Testis (tissue), 2 donors: ENCODE measurements at regions not wholly inside any gene's neighbourhood (a gene's known extent, or its start where the extent isn't known, plus 50 kb on each side); places are given as distances from the start of the nearest gene placed in this dataset.

Experiments used
- DNase-seq: peaks from one replicate; pipeline ENCODE4 v3.0.0-alpha.2; 2019
- H3K27ac ChIP-seq, 2 donors: fragments of 200-600 bp; sonication (generic); one replicate each; pipeline ENCODE4 v1.5.1; 2019
- H3K27me3 ChIP-seq: fragments of 200-600 bp; sonication (generic); one replicate; pipeline ENCODE4 v1.5.1; 2019
- H3K36me3 ChIP-seq: fragments of 200-600 bp; sonication (generic); one replicate; pipeline ENCODE4 v1.5.1; 2017; ENCODE audit warnings: low read depth; ENCODE audit errors: missing control alignments
- H3K4me1 ChIP-seq: fragments of 200-600 bp; sonication (generic); one replicate; pipeline ENCODE4 v1.5.1; 2019
- H3K4me3 ChIP-seq, 2 donors: fragments of 200-600 bp; sonication (generic); one replicate each; pipeline ENCODE4 v1.5.1; 2017 to 2019
- H3K9me3 ChIP-seq: fragments of 200-600 bp; sonication (generic); one replicate; pipeline ENCODE4 v1.5.1; 2017
- POLR2A ChIP-seq: fragments of 450-650 bp; IDR thresholded peaks from one replicate; pipeline ENCODE4 v1.6.1; 2017; ENCODE audit warnings: antibody characterized with exemption, mild to moderate bottlenecking, moderate library complexity
- WGBS, 2 donors: methylation state at CpG; one replicate each; pipeline ENCODE4 v1.1.5; 2018; 5-methylcytosine and 5-hydroxymethylcytosine counted together
- intact Hi-C: fragments of 100-400 bp; cut with DNase I; formaldehyde crosslinking; loops from one replicate; pipeline ENCODE4 v1.15.1; 2023; ENCODE audit warnings: low total_unique reads
- TF ChIP-seq, protein P1 (sequence below), 3 experiments: fragments of 450-650 bp in 2 of 3; fragments of 200-600 bp in 1 of 3; sonication (generic) in 1 of 3; IDR thresholded peaks; one replicate each; pipeline ENCODE4 v1.5.1; 2016 to 2019; ENCODE audit warnings: antibody characterized with exemption in 3 of 3, mild to moderate bottlenecking in 2 of 3, moderate library complexity in 1 of 3

DNA sequence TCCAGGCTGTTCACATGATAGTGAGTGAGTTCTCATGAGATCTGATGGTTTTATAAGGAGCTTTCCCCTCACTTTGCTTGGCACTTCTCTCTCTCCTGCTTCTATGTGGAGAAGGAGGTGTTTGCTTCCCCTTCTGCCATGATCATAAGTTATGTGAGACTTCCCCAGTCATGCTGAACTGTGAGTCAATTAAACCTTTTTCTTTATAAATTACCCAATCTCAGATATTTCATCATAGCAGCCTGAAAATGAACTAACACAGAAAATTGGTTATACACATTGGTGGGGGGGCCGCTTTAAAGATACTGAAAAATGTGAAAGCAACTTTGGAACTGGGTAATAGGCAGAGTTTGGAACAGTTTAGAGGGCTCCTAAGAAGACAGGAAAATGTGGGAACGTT is 741.1 kb upstream of the LUZP2 start:
- intact Hi-C loops: no loop called here
- TF ChIP-seq, protein P1, sequence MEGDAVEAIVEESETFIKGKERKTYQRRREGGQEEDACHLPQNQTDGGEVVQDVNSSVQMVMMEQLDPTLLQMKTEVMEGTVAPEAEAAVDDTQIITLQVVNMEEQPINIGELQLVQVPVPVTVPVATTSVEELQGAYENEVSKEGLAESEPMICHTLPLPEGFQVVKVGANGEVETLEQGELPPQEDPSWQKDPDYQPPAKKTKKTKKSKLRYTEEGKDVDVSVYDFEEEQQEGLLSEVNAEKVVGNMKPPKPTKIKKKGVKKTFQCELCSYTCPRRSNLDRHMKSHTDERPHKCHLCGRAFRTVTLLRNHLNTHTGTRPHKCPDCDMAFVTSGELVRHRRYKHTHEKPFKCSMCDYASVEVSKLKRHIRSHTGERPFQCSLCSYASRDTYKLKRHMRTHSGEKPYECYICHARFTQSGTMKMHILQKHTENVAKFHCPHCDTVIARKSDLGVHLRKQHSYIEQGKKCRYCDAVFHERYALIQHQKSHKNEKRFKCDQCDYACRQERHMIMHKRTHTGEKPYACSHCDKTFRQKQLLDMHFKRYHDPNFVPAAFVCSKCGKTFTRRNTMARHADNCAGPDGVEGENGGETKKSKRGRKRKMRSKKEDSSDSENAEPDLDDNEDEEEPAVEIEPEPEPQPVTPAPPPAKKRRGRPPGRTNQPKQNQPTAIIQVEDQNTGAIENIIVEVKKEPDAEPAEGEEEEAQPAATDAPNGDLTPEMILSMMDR (IDR thresholded peaks at IDR 0.05): no peak
- TF ChIP-seq POLR2A: no peak
- Histone ChIP-seq H3K4me3 (no peak overlapping the region), H3K27me3 (no peaks in the 10 kb centered on the region), H3K4me1 (no peaks in the 10 kb centered on the region), H3K27ac (no peak overlapping the region), H3K36me3 (no peaks in the 10 kb centered on the region), H3K9me3 (no peaks in the 10 kb centered on the region)
- DNase-seq: no peak
- WGBS, 2 donors: 76 to 81% methylated on average over 2 of the region's 2 CpGs

DNA sequence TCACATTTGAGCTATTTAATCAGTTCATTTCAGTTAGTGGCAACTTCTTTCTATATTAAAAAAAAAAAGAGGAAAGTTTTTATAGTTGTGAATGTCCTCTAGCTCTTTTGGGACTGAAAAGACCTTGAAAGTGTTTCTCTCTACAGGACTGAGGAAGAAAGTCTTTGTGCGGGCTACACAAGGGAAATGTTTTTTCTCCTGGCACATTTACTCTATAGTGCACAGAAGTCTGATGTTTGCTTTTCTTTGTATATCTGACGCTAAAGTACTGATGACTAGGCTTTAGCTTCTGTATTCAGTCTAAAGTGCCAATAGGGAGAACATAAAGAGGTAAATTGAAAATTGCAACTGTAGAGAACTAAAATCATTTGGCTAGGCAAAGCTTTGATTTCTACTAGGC is 737.4 kb upstream of the LUZP2 start:
- Histone ChIP-seq H3K36me3 (no peaks in the 10 kb centered on the region), H3K4me3 (no peak overlapping the region), H3K27ac (no peak overlapping the region), H3K9me3 (no peaks in the 10 kb centered on the region), H3K4me1 (no peaks in the 10 kb centered on the region), H3K27me3 (no peaks in the 10 kb centered on the region)
- no peak for DNase-seq
- no peak for TF ChIP-seq POLR2A
- TF ChIP-seq, protein P1 (IDR thresholded peaks at IDR 0.05): no peak
- intact Hi-C loops: no loop called here
- 24 to 29% methylated on average over 2 of the region's 2 CpGs for WGBS, 2 donors

GRCh38 chr11:23764286-23764685 is 732.6 kb upstream of the LUZP2 start:
- H3K4me3 ChIP-seq: no peak overlapping the region
- no peak for TF ChIP-seq POLR2A
- TF ChIP-seq, protein P1 (IDR thresholded peaks at IDR 0.05): no peak
- 74 to 78% methylated on average over 2 of the region's 2 CpGs for WGBS, 2 donors
- H3K9me3 ChIP-seq: no peaks in the 10 kb centered on the region
- no peaks in the 10 kb centered on the region for H3K36me3 ChIP-seq
- no peaks in the 10 kb centered on the region for H3K27me3 ChIP-seq
- no peak overlapping the region for H3K27ac ChIP-seq
- intact Hi-C loops: no loop called here
- H3K4me1 ChIP-seq: no peaks in the 10 kb centered on the region
- DNase-seq: no peak

GRCh38 chr11:23765682-23766252 is 731.1 kb upstream of the LUZP2 start:
- Histone ChIP-seq H3K27ac (no peak overlapping the region), H3K36me3 (no peaks in the 10 kb centered on the region), H3K27me3 (no peaks in the 10 kb centered on the region), H3K4me3 (no peak overlapping the region), H3K9me3 (no peaks in the 10 kb centered on the region), H3K4me1 (no peaks in the 10 kb centered on the region)
- DNase-seq: no peak
- intact Hi-C loops: no loop called here
- TF ChIP-seq, protein P1 (IDR thresholded peaks at IDR 0.05): no peak
- TF ChIP-seq POLR2A: no peak
- WGBS, 2 donors: 64 to 77% methylated on average over 2 of the region's 2 CpGs

DNA sequence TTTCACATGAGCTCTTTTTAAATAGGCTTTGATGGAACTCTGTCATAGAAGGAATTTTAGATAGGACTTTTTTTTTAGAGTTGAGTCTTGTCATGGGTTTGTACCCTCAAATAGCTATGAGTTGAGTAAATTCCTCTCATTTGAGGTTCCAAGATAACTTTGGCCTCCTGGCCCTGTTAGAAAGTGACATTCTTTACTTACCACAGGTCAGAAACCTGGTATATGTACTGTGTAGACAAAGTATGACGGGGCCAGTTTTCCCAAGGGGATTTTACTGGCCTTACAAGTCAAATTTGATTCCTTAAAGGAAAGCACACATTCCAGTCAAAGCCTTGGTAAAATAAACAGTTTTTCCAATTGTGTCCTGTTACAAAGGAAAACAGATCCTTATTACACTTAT is 729.3 kb upstream of the LUZP2 start:
- TF ChIP-seq, protein P1 (IDR thresholded peaks at IDR 0.05): no peak
- WGBS, 2 donors: 45 to 53% methylated on average over 1 of the region's 1 CpG
- H3K27me3 ChIP-seq: no peaks in the 10 kb centered on the region
- H3K9me3 ChIP-seq: no peaks in the 10 kb centered on the region
- no peak overlapping the region for H3K4me3 ChIP-seq
- no peaks in the 10 kb centered on the region for H3K4me1 ChIP-seq
- intact Hi-C loops: no loop called here
- no peaks in the 10 kb centered on the region for H3K36me3 ChIP-seq
- no peak for DNase-seq
- H3K27ac ChIP-seq: no peak overlapping the region
